ENCODE measurements at regions not wholly inside any gene's neighbourhood (a gene's known extent, or its start where the extent isn't known, plus 50 kb on each side); places are given as distances from the start of the nearest gene placed in this dataset.

DNA sequence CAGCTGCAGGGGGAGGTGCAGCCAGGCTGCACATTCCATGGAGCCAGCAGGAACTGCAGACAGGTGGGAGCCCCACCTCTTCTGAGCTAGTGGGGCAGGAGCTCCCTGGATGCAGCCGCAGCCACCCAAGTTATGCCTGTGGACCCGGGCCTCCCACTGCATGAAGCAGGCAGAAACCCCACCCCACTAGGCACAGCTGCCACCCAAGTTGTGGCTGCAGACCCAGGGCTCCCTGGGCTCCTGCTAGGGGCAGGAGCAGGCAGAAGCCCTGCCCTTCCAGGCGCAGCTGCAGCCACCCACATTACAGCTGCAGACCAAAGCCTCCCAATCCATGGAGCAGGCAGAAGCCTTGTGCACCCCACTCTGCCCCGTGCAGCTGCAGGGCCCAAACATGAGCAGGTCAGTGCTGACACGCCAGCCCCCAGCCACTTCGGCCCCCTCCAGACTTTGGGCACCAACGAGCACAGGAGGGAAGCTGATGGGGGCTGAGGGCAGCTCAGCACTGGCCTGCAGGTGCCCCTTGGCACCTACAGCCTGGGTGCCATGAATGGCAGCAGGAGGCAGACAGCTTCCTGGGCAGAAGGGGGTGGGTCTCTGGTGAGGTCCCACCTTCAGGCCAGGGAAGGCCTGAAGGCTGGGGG is 106.9 kb downstream of the C9orf50 start:
- Histone ChIP-seq H3K9ac (ENCODE audit: low read depth in 1 of 2, low read length in 2 of 2) (no peak overlapping the region), H3K27ac (ENCODE audit: low read depth in 1 of 2, low read length in 2 of 2) (no peak overlapping the region), H3K4me3 (ENCODE audit: low read depth in 1 of 3, low read length in 3 of 3) (no peak overlapping the region), H3K4me1 (ENCODE audit: control insufficient read depth in 4 of 4, insufficient read depth in 4 of 4, low read length in 3 of 4) (no peaks in the 10 kb centered on the region), H3K36me3 (ENCODE audit: control insufficient read depth in 4 of 4, insufficient read depth in 3 of 4, low read depth in 1 of 4, low read length in 3 of 4) (no peaks in the 10 kb centered on the region), H3K27me3 (ENCODE audit: control insufficient read depth in 4 of 4, insufficient read depth in 4 of 4, low read length in 3 of 4) (no peaks in the 10 kb centered on the region), H3K9me3 (ENCODE audit: control insufficient read depth in 4 of 4, low read length in 3 of 4) (peaks cover 2 to 11% (median 4%) of the 10 kb centered on the region in 4 donors)
- 94% methylated on average over 7 of the region's 7 CpGs for WGBS
- TF ChIP-seq TAF1 (conservative IDR thresholded peaks at IDR 0.05) (no peak), HNF4A (conservative IDR thresholded peaks at IDR 0.05) (no peak), HNF4G (IDR thresholded peaks at IDR 0.05) (no peak), FOXA2 (IDR thresholded peaks at IDR 0.05) (no peak), RXRA (IDR thresholded peaks at IDR 0.05) (no peak)
- TF ChIP-seq, protein P1, sequence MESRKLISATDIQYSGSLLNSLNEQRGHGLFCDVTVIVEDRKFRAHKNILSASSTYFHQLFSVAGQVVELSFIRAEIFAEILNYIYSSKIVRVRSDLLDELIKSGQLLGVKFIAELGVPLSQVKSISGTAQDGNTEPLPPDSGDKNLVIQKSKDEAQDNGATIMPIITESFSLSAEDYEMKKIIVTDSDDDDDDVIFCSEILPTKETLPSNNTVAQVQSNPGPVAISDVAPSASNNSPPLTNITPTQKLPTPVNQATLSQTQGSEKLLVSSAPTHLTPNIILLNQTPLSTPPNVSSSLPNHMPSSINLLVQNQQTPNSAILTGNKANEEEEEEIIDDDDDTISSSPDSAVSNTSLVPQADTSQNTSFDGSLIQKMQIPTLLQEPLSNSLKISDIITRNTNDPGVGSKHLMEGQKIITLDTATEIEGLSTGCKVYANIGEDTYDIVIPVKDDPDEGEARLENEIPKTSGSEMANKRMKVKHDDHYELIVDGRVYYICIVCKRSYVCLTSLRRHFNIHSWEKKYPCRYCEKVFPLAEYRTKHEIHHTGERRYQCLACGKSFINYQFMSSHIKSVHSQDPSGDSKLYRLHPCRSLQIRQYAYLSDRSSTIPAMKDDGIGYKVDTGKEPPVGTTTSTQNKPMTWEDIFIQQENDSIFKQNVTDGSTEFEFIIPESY (IDR thresholded peaks at IDR 0.05) = no peak
- no peak for DNase-seq (ENCODE audit: low spot score)

DNA sequence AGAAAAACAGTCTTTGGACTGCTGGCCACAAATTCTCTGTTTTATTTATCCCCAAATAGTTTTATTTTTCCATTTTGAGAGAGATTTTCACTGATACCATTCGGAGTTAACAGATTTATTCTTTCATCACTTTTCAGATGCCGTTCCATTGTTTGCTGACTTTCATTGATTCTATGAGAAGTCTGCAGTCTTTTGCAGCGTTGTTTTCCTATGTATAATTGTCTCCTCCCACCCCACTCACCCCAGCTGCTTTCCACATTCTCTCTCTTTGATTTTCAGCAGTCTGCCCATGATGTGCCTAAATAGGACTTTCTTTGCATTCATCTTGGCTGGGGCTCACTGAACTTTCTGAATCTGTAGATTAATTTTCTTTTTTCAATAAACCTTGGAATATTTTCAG is 107.6 kb downstream of the C9orf50 start:
- Histone ChIP-seq H3K9me3 (ENCODE audit: control insufficient read depth in 4 of 4, low read length in 3 of 4) (peaks cover 2 to 11% (median 4%) of the 10 kb centered on the region in 4 donors), H3K27me3 (ENCODE audit: control insufficient read depth in 4 of 4, insufficient read depth in 4 of 4, low read length in 3 of 4) (no peaks in the 10 kb centered on the region), H3K36me3 (ENCODE audit: control insufficient read depth in 4 of 4, insufficient read depth in 3 of 4, low read depth in 1 of 4, low read length in 3 of 4) (no peaks in the 10 kb centered on the region), H3K27ac (ENCODE audit: low read depth in 1 of 2, low read length in 2 of 2) (no peak overlapping the region), H3K9ac (ENCODE audit: low read depth in 1 of 2, low read length in 2 of 2) (no peak overlapping the region), H3K4me3 (ENCODE audit: low read depth in 1 of 3, low read length in 3 of 3) (no peak overlapping the region), H3K4me1 (ENCODE audit: control insufficient read depth in 4 of 4, insufficient read depth in 4 of 4, low read length in 3 of 4) (no peaks in the 10 kb centered on the region)
- 76% methylated on average over 3 of the region's 3 CpGs for WGBS
- DNase-seq (ENCODE audit: low spot score) = no peak
- TF ChIP-seq, protein P2, sequence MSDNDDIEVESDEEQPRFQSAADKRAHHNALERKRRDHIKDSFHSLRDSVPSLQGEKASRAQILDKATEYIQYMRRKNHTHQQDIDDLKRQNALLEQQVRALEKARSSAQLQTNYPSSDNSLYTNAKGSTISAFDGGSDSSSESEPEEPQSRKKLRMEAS (IDR thresholded peaks at IDR 0.05) = no peak
- no peak for TF ChIP-seq HNF4G (IDR thresholded peaks at IDR 0.05)
- no peak for TF ChIP-seq FOXA2 (IDR thresholded peaks at IDR 0.05)
- TF ChIP-seq, protein P3, sequence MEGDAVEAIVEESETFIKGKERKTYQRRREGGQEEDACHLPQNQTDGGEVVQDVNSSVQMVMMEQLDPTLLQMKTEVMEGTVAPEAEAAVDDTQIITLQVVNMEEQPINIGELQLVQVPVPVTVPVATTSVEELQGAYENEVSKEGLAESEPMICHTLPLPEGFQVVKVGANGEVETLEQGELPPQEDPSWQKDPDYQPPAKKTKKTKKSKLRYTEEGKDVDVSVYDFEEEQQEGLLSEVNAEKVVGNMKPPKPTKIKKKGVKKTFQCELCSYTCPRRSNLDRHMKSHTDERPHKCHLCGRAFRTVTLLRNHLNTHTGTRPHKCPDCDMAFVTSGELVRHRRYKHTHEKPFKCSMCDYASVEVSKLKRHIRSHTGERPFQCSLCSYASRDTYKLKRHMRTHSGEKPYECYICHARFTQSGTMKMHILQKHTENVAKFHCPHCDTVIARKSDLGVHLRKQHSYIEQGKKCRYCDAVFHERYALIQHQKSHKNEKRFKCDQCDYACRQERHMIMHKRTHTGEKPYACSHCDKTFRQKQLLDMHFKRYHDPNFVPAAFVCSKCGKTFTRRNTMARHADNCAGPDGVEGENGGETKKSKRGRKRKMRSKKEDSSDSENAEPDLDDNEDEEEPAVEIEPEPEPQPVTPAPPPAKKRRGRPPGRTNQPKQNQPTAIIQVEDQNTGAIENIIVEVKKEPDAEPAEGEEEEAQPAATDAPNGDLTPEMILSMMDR (IDR thresholded peaks at IDR 0.05; ENCODE audit: low read depth, low read length, missing input control) = no peak
- TF ChIP-seq RXRA (IDR thresholded peaks at IDR 0.05) = no peak
- TF ChIP-seq SP1 (IDR thresholded peaks at IDR 0.05) = no peak
- no peak for TF ChIP-seq EGR1 (IDR thresholded peaks at IDR 0.05; ENCODE audit: low read depth in 2 of 2)
- no peak for TF ChIP-seq FOXA1 (IDR thresholded peaks at IDR 0.05)
- TF ChIP-seq RAD21 (IDR thresholded peaks at IDR 0.05) = no peak
- TF ChIP-seq NR2F2 (IDR thresholded peaks at IDR 0.05) = no peak
- TF ChIP-seq GABPA (IDR thresholded peaks at IDR 0.05 in 1 of 2, conservative IDR thresholded peaks at IDR 0.05 in 1 of 2) = no peak
- no peak for TF ChIP-seq YY1 (IDR thresholded peaks at IDR 0.05)
- TF ChIP-seq, protein P4, sequence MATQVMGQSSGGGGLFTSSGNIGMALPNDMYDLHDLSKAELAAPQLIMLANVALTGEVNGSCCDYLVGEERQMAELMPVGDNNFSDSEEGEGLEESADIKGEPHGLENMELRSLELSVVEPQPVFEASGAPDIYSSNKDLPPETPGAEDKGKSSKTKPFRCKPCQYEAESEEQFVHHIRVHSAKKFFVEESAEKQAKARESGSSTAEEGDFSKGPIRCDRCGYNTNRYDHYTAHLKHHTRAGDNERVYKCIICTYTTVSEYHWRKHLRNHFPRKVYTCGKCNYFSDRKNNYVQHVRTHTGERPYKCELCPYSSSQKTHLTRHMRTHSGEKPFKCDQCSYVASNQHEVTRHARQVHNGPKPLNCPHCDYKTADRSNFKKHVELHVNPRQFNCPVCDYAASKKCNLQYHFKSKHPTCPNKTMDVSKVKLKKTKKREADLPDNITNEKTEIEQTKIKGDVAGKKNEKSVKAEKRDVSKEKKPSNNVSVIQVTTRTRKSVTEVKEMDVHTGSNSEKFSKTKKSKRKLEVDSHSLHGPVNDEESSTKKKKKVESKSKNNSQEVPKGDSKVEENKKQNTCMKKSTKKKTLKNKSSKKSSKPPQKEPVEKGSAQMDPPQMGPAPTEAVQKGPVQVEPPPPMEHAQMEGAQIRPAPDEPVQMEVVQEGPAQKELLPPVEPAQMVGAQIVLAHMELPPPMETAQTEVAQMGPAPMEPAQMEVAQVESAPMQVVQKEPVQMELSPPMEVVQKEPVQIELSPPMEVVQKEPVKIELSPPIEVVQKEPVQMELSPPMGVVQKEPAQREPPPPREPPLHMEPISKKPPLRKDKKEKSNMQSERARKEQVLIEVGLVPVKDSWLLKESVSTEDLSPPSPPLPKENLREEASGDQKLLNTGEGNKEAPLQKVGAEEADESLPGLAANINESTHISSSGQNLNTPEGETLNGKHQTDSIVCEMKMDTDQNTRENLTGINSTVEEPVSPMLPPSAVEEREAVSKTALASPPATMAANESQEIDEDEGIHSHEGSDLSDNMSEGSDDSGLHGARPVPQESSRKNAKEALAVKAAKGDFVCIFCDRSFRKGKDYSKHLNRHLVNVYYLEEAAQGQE (IDR thresholded peaks at IDR 0.05) = no peak
- no peak for TF ChIP-seq HNF4A (conservative IDR thresholded peaks at IDR 0.05)
